ENCODE measurements at regions not wholly inside any gene's neighbourhood (a gene's known extent, or its start where the extent isn't known, plus 50 kb on each side); places are given as distances from the start of the nearest gene placed in this dataset.

DNA sequence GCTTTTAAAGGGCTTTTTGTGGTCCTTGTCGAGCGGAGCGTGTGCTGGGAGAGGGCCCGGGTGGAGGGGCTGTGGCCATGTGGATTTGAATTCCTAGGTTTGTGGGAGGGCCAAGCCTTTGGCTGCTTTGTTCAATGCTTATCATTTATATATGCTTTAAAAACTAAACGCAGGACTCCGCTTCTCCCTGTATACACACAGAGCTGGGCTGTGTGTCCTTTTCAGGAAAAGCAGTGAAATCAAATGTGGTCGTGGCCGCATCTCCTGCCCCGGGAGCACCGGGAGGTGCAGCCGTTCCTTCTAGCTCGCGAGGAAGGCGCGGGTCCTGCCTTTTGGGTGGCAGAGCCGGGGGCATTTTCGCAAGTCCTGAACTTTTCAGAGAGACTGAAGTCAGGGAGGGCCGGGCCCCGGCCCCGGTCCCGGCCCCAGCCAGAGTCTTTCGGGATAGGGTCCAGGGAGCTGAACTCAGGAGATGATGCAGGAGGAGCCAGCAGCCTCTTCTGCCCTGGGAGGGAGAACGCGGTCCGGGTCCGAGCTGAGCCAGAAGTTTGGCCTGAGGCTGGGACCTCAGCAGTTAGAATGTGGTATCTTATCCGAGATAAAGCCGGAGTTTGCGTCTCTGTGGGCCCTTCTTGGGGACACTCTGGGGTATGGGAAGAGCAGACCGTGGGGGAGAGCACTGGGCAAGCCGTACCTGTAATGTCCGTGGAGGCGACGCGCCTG lies 158.8 kb downstream of the C9orf152 start:
- DNase-seq (ENCODE audit: low read depth, low spot score): no peak

DNA sequence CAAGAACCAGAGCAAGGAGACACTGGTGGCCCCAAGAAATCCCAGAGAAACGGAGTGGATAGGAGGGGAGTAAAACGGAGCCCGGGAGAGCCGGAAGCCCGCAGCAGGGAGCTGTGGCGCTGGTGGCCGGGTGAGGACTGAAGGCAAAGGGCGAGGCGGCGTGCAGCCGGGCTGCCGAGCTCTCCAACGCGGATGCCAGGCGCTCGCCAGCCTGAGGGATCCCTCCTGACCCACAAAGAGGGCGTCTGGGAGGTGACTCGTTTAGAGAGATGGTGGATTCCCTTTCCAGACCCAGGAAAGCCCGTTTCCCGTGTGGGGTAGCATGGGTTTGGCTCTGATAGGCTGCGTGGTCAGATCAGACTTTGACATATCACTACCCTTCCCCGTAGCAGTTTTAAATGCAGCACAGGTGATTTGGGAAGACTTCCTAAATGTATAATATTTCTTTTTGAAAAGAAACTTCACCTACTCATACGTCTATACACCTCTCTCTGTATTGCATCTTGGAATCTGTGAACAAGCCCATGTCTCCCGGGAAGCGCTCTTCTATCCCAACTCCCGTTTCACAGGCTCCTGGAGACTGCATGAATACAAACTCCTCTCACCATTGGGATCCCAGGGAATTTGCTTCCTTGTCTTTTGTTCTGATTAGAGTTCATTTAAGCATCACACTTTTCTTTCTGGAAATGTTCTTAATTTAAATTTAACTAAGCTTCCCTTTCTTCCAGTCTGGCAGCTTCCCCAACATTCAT lies 158.1 kb downstream of the C9orf152 start:
- no peak for DNase-seq (ENCODE audit: low read depth, low spot score)

DNA sequence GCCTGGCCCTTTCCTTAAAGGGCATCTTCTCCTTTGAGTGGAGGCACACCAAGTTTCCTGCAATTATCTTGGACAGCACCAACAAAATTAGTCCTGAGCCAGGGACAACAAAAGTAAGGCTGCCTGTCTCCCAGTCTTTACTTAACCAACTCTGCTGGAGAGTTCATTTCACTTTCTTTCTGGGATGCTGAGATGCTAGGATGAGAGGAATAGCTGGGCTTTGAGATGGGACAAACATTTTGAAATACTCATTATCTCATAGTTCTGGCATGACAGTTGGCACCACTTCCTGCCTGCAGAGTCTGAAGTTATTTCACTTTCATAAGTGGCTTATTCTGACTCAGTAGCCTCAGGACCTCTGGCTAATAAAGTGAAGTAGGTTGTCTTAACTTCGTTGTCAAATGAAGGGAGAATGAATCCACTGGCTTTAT lies 157.0 kb downstream of the C9orf152 start:
- DNase-seq (ENCODE audit: low read depth, low spot score): peak; percentile 4

DNA sequence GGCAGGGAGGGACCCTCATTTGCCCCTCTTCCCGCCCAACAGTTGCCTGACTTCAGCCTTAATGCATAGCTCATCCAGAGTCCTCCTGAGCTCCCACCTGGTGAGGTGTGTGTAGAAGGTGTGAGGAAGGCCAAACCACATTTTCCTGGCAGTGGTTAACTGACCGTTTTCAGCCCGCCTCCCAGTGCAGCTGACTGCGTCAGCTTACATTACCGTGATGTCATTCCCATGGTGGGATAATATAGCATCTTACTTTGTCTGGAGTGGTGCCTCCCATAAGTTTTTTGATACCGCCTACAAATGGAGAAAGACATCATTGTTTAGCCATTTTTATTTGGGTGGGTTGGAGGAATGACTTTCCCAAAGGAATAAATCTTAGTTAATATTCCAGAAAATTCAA lies 151.9 kb downstream of the C9orf152 start:
- no peak for DNase-seq (ENCODE audit: low read depth, low spot score)

DNA sequence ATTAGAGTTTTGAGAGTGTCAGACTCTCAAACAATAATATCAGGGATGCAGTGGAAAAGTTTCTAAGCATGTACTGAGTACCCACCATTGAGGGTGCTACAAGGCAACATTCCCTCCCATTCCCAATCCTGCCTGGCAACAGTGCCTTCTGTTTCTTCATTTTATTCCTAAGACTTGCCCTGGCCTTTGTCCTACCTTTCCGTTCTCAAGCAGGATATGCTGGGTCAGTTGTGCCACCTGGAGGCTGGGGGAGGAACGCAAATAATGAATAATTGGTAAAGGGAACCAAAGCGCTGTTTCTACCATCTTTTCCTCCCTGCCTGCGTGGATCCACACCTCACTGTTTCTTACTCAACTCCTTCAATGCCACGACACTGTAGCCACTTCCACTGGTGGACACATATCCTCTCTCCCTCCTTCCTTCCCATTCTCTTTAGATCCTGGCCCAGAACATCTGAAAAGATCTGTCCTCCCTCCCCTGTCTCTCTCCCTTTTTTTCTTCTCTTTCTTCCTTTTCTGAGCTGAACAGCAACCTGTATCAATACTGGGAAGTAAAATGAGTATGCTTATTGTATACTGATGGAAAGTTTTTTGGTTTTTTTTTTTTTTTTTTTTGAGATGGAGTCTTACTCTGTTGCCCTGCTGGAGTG lies 149.5 kb downstream of the C9orf152 start:
- DNase-seq (ENCODE audit: low read depth, low spot score): peak; percentile 23

DNA sequence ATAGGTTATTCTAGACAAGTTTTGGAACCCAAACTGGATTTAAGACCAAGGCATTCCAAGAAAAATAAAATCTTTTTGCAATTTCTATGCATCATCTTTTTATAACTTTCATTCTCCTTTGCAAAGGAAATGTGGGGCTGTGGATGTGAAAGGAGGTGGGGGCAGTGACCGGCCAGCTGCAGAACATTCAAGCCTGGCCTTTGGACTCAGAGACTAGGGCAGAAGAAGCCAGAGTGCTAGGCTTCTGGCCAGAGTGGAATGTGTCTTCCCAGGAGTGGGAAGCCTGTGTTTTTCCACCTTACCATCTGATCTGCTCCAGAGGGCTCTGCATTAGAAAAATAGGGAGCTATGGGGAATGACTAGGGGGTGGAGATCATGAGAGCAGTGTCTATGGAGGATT lies 148.5 kb downstream of the C9orf152 start:
- no peak for DNase-seq (ENCODE audit: low read depth, low spot score)

- DNase-seq (ENCODE audit: low read depth, low spot score): no peak
These were observed 143.2 kb downstream of the C9orf152 start for GRCh38 chr9:110064803-110065202.

GRCh38 chr9:110065532-110065931 lies 142.4 kb downstream of the C9orf152 start:
- no peak for DNase-seq (ENCODE audit: low read depth, low spot score)

DNA sequence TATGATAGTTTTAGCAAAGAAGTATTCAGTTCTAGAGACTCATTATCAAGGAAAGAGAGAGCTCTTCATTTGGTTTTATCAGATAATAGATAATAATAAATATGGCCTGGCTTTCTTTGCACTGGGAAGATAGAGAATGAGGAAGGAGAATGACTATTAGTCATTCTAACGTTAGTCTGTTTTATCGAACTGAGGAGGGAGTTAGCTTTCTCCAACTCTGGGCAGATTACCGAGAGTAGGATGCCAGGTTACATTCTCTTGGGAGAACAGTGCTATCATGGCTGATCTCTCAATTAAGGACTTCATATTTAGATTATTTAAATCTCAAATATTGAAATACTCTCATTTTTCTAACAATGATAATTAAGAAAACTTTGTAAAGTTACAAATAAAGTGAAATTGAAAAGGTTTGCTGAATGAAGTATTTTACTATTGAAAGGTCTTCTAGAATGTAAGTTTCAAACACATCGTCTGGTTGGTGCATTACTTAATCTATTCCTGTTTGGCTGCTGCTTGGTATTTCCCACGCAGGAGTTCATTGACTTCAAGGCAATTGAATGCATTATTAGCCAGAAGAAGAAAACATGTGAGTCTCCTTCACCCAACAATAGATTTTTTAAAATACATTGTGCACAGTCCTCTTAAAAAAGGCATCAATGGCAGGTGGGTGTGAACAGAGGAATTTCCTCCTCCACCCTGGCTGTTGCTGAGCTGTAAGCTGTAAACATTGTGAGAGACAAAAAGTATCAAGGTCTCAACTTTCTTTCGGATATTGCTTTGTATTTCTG lies 140.8 kb downstream of the C9orf152 start:
- no peak for DNase-seq (ENCODE audit: low read depth, low spot score)

DNA sequence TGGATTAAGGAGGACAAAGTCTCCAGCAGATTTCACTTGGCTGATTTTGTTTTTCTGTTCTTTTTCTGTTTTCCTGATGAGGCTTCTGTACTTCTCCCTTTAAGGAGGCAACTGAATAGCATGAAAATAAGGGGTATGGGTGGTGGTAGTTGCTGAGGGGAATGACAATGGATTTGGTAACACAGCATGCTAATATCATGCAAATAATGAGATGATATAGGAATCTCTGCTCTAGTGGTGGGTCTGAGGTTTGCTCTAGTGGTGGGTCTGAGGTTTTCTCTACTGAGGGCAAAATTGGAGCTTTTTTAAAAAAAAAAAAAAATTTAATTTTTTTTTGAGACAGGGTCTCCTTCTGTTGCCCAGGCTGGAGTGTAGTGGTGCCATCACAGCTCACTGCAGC lies 139.7 kb downstream of the C9orf152 start:
- no peak for DNase-seq (ENCODE audit: low read depth, low spot score)

GRCh38 chr9:110069326-110070248 lies 138.4 kb downstream of the C9orf152 start:
- no peak for DNase-seq (ENCODE audit: low read depth, low spot score)

DNA sequence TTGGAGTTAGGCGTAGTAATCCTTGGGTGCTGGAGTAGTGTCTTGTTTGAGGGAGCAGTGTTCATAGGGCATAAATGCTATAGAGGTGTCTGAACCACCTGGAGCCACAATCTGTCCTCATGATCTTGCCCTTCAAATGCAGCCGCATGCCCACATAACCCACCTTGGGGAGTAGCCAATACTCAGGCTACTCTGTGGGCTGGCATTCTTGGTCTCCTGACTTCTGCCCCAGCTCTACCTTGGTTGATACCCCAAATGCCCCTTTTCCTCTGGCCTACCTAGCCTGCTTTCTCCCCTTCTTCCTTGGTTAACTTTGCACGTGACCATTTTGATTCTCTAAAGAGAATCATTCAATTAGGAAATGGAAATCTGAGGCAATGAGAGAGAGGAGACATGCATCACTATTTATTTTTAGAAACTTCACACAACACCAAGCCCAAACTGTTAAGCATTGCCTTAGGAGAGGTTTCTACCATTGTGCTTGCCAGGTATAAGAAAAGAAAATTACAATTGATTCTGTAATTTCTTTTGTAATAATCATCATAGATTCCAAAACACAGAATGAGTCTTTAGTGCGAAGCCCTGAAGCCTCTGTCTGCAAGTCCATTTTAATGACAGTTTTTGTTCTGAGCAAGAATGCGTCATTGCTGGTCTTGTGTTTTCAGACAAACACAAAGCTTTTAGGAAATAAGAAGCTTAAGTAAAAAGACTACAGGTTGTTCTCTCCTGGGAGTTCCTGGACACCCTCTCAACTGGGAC lies 135.2 kb downstream of the C9orf152 start:
- no peak for DNase-seq (ENCODE audit: low read depth, low spot score)

- no peak for DNase-seq (ENCODE audit: low read depth, low spot score)
These were observed 134.5 kb downstream of the C9orf152 start for GRCh38 chr9:110073356-110073905.

DNA sequence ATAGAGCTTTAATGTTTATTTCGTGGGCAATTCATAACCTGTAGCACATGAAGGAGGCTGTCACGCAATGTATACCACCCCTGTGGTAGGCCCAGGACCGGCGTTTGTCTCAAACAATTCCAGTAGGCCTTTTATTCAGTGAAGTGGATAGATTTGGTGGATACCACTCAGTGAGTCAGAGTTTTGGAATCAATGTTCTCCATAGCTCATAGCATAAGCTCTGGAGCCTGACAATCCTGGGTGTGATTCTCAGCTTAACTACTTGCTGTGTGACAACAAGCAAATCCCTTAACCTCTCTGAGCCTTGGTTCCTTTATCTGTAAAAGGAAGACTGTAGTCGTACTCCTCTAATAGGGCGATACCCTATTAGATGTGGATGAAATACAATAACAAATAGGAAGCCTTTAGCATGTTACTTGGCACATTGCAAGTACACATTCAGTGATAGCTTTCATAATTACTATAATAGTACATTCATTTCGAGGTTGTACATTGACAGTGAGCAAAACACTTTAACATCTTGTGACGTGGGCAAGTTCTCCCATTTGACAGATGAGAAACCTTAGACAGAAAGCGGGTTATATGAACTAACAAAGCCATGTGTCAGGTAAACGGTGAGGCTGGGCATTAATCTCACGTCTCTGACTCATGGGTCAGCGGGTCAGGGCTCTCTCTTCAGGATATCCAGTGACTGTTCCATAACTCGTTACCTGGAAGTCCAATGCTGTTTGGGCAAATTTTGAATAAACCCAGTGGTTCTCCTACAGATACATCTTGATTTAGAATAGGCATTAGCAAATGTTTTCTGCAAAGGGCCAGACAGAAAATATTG lies 130.8 kb downstream of the C9orf152 start:
- no peak for DNase-seq (ENCODE audit: low read depth, low spot score)

GRCh38 chr9:110077925-110078324 lies 130.0 kb downstream of the C9orf152 start:
- no peak for DNase-seq (ENCODE audit: low read depth, low spot score)

- no peak for DNase-seq (ENCODE audit: low read depth, low spot score)
These were observed 129.4 kb downstream of the C9orf152 start for GRCh38 chr9:110078604-110079003.

- DNase-seq (ENCODE audit: low read depth, low spot score): no peak
These were observed 126.6 kb downstream of the C9orf152 start for GRCh38 chr9:110081395-110081794.

DNA sequence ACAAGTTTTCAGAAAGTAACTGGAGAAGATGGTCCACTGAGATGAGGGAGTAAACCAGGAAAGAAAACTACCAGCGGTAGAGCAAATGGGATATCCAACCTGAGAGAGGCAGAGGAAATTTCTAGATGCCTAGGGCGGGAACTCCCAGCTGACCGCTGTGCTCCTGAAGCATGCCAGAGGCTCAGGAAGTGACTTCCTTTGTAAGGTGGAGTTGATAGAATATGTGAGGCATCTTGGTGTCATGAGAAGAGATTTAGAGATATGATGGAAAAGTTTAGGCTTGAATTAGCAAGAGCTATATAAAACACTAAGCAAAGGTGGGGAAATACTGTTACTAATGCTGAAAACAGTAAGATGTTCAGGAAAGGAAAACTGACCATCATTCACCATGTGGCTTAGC lies 124.1 kb downstream of the C9orf152 start:
- DNase-seq (ENCODE audit: low read depth, low spot score): no peak

- DNase-seq (ENCODE audit: low read depth, low spot score): no peak
These were observed 121.4 kb downstream of the C9orf152 start for GRCh38 chr9:110086537-110086936.

Measured in activated CD4-positive, CD25-positive, alpha-beta regulatory T cell treated with anti-CD3 and anti-CD28 coated beads, Interleukin-2, amount 50 U/mL, for 16 hours (primary cell).